ENCODE measurements at regions not wholly inside any gene's neighbourhood (a gene's known extent, or its start where the extent isn't known, plus 50 kb on each side); places are given as distances from the start of the nearest gene placed in this dataset.
A peak's percentile ranks its signal among the peaks of the same experiment; 100 is the strongest.

DNA sequence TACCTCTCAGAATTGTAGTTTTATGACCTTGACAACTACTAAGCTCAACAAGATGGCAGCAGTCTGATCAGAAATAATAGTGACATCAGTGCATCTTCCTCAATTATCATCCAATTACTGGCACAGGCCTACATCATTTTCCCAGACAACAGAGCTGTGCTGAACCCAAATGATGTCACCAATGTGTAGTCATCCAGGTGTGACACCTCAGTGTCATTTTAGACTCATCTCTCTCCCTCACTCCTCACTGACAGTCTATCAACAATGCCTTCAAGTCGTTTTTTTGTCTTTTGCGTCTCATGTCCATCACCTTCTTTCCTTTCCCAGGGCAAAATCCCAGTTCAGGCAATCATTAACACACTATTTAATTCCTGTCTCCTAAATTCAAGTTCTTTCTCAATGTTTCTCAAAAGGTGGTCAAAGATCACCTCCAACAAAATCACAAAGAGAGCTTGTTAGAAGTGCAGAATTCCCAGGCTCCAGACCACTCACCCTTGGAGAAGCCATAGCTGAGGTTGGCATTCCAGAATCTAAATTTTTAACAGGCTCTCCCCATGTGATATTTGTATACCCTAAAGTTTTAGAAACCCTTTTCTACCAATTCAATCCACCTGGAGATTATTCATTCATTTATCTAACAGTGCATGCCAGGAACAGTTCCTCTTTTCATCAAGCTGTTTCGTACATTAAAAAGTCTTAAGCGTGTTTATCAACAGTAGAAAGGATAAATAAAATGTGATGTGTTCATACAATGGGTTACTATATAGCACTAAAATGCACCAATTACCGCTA, 125.3 kb upstream of the KLF7 start:
- DNase-seq: no peak

DNA sequence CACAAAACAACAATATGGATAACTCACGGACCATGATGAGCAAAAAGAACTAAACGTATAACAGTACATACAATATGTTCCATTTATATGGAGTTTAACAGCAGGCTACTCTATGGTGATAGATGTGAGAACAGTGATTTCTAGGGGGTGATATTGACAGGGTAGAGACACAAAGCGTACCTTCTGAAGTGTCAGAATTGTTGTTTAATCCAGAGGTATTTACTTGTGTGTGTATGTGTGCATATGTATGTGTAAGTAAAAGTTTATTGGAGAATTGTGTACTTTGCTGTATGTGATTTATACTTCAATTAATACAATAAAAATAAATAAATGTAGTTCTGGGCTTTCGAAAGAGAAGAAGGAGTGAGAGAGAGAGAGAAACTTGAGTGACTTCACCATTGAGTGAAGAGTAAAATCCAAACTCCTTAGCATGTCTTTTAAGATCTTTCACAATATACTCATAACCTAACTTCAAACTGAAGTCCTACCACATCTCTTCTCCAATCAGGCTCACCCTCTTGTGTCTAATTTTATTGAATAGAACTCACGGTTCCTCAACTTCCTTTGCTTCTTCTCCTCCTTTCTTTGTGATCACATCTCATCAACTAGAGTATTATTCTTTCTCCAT, 126.0 kb upstream of the KLF7 start:
- no peak for DNase-seq

GRCh38 chr2:207296265-207296948, 130.7 kb upstream of the KLF7 start:
- no peak for DNase-seq

GRCh38 chr2:207300817-207301216, 135.1 kb upstream of the KLF7 start:
- no peak for DNase-seq

DNA sequence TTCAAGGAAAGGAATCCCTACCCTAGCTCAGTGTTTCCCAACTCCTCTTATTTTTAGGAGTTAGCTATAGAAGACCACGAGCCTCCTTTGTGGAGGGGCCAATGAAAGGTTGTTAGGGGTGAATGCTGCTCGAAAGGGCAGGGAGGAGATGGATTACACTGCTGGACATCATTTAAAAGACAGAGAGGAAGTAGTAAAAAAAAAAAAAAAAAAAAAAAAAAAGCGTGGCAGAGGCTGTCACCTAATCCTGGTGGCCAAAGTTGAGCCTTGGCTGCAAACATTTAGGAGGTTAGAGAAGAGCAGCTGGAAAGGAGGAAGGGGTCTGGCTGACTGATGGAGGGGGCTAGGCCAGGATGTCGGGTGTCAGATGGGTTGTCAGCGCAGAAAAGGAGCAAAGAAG, 139.0 kb upstream of the KLF7 start:
- DNase-seq: no peak

DNA sequence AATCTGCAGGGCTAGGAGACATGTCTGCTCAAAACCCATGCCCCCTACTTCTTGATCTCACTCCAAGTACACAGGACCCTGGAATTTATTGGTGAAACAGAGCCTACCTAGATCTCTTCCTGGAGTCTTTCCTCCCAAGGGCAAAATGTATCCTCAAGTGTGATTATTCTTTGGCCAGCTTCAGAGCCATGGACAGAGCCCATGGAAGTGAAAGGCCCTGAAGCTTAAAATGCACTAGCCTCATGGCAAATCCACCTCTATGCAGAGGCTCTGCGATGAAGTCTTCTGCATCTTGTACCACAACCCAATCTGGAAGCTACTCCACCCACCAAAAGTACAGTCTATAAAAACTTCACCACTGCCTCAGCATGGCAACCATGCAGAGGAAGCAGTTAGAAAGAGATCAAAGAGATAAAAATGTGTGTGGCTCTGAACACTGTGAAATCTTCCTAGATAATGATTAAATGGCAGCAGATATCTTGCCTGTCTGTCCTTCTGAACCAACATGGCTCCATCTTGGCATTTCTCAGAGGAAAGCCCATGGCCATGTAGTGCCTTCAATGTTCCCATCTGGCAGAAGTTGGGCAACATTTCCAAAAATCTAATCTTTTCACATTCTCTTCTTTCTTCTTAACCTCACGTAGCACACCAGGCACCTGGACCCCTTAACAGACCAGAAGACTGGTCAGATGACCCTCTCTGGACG, 142.9 kb upstream of the KLF7 start:
- no peak for DNase-seq

GRCh38 chr2:207311316-207312005, 145.7 kb upstream of the KLF7 start:
- peak; percentile 35 for DNase-seq

- DNase-seq: no peak
Measured at GRCh38 chr2:207312006-207312356, 146.2 kb upstream of the KLF7 start.

DNA sequence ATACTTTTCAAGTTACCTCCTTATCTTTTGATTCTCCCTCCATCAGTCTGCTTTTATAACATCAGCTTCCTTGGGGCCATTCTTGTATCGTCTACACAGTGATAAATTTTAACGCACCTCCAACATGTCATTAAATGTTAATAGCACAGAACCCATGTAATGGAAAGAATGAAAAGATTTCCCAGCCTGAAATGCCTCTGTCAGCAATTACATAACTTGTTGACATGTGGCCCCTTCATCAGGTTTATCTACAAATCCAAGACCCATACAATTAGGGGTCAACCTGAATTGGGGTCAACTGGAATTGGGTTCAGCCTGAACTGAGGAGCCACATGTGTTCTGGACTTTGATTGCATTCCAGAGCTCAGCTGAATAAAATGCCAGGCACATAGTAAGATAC, 148.2 kb upstream of the KLF7 start:
- DNase-seq: no peak

DNA sequence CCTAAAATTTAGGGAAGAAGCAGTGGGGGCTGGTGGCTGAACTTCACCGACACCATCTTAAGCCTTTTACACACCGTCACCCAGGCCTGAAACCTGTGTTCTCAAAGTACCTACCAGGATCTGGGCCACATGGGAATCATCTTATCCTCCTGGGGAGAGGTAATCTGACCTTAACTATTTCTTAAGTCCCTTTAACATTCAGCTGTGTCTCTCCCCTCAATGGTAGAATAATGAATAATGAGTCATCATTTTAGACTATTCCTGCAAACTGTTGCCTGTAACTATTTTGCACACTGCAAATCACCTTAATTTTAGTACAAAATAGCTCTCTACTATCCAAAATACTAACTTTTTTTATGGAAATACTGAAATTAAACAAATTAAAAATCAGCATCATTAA, 149.4 kb upstream of the KLF7 start:
- no peak for DNase-seq

- DNase-seq: no peak
Measured at GRCh38 chr2:207316484-207316883, 150.7 kb upstream of the KLF7 start.

- DNase-seq: no peak
Measured at GRCh38 chr2:207316906-207317305, 151.2 kb upstream of the KLF7 start.

DNA sequence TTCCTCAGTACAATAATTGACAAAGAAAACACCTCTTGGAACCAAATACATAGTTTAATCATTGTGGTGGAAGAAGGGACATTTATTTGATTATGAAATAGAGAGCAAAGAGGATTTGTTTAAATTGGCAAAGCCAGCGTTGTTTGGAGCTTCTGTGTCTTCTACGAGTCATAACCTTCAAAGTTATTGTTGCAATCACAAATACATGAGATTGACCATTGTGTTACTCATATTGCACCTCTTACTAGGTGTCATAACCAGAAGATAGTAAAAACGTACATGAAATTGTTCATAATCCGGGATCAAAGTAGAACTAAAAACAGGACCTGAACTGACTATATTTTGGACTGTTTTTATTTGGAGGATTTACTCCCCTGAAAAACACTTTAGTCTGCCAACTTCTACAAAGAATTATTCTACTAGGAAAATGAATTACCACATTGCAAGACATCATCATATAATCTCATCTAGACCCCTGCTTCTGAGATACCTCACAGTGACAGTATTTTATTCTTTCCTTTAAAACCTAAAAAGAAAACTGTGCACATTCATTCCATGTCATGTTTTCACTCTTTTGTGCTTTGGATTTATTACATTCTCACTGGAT, 151.7 kb upstream of the KLF7 start:
- no peak for DNase-seq

DNA sequence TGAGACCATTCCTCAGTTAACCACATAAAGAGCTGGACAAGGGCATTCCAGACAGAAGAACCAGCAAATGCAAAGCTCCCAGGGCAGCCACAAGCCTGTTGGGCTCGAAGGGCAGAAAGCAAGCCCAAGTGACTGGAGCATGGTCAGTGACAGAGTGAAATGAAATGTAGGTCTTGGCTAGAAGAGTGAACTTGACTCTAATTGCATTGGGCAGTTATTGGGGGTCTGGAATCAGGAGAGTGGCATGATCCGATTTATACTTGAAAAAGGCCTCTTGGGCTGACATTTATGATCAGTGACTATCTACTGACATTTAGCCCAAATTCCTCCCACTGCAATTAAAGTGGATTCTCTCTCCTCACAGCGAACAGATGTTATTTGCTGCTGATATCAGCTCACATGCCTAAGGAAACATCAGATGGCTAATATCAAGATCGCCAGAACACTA, 152.5 kb upstream of the KLF7 start:
- DNase-seq: no peak

DNA sequence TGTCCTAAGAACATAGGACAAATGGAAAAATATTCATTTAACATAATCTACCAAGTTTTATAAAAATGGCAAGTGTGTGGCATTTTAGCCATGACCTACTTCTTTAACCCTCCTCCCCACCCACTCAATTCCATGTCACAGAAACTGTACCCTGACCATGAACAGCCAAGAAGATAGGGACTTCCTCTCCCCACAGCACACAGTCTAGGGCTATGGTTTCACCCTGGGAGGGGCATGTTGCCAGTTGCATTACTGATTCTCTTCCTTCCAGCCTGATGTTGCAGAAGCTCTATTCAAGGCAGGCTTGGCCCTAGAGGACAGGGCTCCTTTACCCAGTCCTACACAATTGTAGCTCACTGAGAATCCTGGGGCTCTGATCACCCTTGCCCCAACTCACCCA, 153.6 kb upstream of the KLF7 start:
- DNase-seq: no peak

GRCh38 chr2:207320381-207321159, 154.8 kb upstream of the KLF7 start:
- DNase-seq: no peak

DNA sequence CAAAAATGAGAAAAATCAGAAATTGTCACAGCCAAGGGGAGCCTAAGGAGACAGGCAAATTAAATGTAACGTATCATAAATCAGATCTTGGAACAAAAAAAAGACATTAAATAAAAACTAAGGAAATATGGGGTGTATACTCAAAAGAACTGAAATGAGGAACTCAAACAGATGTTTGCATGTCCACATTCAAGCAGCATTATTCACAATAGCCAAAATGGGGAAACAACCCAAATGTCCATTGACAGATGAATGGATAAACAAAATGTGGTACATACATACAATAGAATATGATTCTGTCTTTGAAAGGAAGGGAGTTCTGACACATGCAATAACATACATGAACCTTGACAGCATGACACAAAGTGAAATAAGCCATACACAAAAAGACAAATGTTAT, 155.8 kb upstream of the KLF7 start:
- no peak for DNase-seq

- no peak for DNase-seq
Measured at GRCh38 chr2:207324001-207324400, 158.3 kb upstream of the KLF7 start.

DNA sequence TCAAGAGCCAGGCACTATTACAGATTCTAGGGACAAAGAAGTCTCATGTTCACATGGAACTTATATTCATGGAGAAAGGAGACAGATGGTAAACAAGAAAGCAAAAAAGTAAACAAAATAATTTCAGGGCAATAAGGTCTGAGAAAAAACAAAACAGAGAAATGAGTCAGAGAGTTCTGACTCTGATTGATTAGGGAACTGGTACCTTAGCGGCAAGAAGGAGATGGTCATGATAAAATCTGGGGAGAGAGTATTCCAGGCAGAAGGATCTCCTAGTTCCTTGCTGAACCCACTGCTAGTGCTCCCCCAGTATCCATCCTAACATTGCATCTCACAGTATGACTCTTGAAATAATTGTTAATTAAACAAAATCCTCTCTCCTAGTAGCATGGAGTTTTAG, 161.8 kb upstream of the KLF7 start:
- DNase-seq: no peak

DNA sequence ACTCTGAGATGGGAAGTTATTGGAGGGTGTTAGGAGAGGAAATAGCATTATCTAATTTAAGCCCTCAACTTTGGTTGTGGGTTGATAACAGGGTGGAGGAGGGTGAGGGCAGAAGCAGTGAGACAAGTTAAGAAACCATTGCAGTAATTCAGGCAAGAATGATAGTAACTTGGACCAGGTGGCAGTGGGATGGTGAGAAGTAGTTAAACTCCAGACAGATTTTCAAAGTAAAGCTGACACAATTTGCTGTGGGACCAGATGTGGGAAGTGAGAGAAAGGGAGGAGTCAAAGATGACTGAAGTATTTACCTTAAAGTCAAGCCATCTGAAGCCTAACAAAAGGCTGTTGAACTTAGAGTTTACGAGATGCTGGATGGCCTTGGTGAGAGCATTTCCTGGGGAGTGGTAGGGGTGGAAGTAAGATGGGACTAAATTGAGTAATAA, 163.2 kb upstream of the KLF7 start:
- peak; percentile 42 for DNase-seq

GRCh38 chr2:207330912-207331311, 165.2 kb upstream of the KLF7 start:
- no peak for DNase-seq

GRCh38 chr2:207331674-207332073, 165.9 kb upstream of the KLF7 start:
- DNase-seq: no peak

All from NCI-H510A treated with DMSO at 0.1 percent for 48 hours (cell line).